GM18511 (cell line): ENCODE measurements at regions not wholly inside any gene's neighbourhood (a gene's known extent, or its start where the extent isn't known, plus 50 kb on each side); places are given as distances from the start of the nearest gene placed in this dataset.
"Not testable (repeated sequence)": the region's sequence is repeated elsewhere in the genome, so short reads cannot be mapped to it uniquely, and the experiment has no call there.

Experiments used
- ATAC-seq: cut with Tn5 transposase; IDR thresholded peaks from one replicate; pipeline ENCODE4 v1.9.1; 2021; ENCODE audit warnings: mild to moderate bottlenecking, moderate library complexity; ENCODE audit not compliant: unreplicated experiment

GRCh38 chr1:14334336-14335176 lies 263.9 kb upstream of the KAZN start:
- no peak for ATAC-seq

GRCh38 chr1:14338509-14338908 lies 260.0 kb upstream of the KAZN start:
- no peak for ATAC-seq

- ATAC-seq = no peak
Measured at GRCh38 chr1:14339288-14339687, 259.2 kb upstream of the KAZN start.

GRCh38 chr1:14340002-14340785 lies 258.3 kb upstream of the KAZN start:
- no peak for ATAC-seq

GRCh38 chr1:14341147-14341546 lies 257.3 kb upstream of the KAZN start:
- ATAC-seq = no peak

- no peak for ATAC-seq
Measured at GRCh38 chr1:14345946-14346550, 252.4 kb upstream of the KAZN start.

- ATAC-seq = no peak
Measured at GRCh38 chr1:14347186-14347585, 251.3 kb upstream of the KAZN start.

GRCh38 chr1:14347776-14348175 lies 250.7 kb upstream of the KAZN start:
- ATAC-seq = no peak

- no peak for ATAC-seq
Measured at GRCh38 chr1:14350197-14350596, 248.3 kb upstream of the KAZN start.

- no peak for ATAC-seq
Measured at GRCh38 chr1:14352897-14353296, 245.6 kb upstream of the KAZN start.

- ATAC-seq = not testable (repeated sequence)
Measured at GRCh38 chr1:14361005-14361404, 237.5 kb upstream of the KAZN start.

GRCh38 chr1:14362331-14362730 lies 236.2 kb upstream of the KAZN start:
- no peak for ATAC-seq

- ATAC-seq = no peak
Measured at GRCh38 chr1:14363036-14363590, 235.4 kb upstream of the KAZN start.

GRCh38 chr1:14363707-14364413 lies 234.6 kb upstream of the KAZN start:
- no peak for ATAC-seq

GRCh38 chr1:14365301-14365988 lies 233.0 kb upstream of the KAZN start:
- ATAC-seq = no peak

- ATAC-seq = no peak
Measured at GRCh38 chr1:14366091-14367018, 232.1 kb upstream of the KAZN start.

- no peak for ATAC-seq
Measured at GRCh38 chr1:14367451-14367850, 231.0 kb upstream of the KAZN start.

GRCh38 chr1:14369526-14370213 lies 228.8 kb upstream of the KAZN start:
- ATAC-seq = no peak
